Mesendoderm (in vitro differentiated cells): ENCODE measurements at regions not wholly inside any gene's neighbourhood (a gene's known extent, or its start where the extent isn't known, plus 50 kb on each side); places are given as distances from the start of the nearest gene placed in this dataset.

Experiments used
- DNase-seq: peaks from one replicate; pipeline ENCODE4 v3.0.0; 2013
- H2AK5ac ChIP-seq: 2 replicates; pipeline ENCODE4 v1.6.1; 2013; ENCODE audit warnings: low read length, inconsistent platforms
- H2BK120ac ChIP-seq: 2 replicates; pipeline ENCODE4 v1.6.1; 2013; ENCODE audit warnings: low read depth, mild to moderate bottlenecking, low read length, moderate library complexity, mixed read lengths
- H2BK15ac ChIP-seq: replicated peaks from 2 replicates; pipeline ENCODE4 v1.6.1; 2013; ENCODE audit warnings: low read depth, mild to moderate bottlenecking, moderate library complexity
- H2BK5ac ChIP-seq: 2 replicates; pipeline ENCODE4 v1.6.1; 2013; ENCODE audit warnings: low read length, inconsistent platforms
- H3K18ac ChIP-seq: 2 replicates; pipeline ENCODE4 v1.6.1; 2013; ENCODE audit warnings: mild to moderate bottlenecking, low read length, mixed read lengths
- H3K23ac ChIP-seq: one replicate; pipeline ENCODE4 v1.6.1; 2013; ENCODE audit warnings: low read length
- H3K27ac ChIP-seq: 2 replicates; pipeline ENCODE4 v1.5.1; 2013; ENCODE audit warnings: low read depth, mild to moderate bottlenecking, inconsistent platforms, low read length, moderate library complexity
- H3K27me3 ChIP-seq: 2 replicates; pipeline ENCODE4 v1.6.1; 2013; ENCODE audit warnings: low read length, control low read depth, mild to moderate bottlenecking, inconsistent platforms; ENCODE audit not compliant: insufficient read depth, poor library complexity
- H3K36me3 ChIP-seq: 2 replicates; pipeline ENCODE4 v1.6.1; 2013; ENCODE audit warnings: low read length, inconsistent platforms; ENCODE audit not compliant: control insufficient read depth, insufficient read depth
- H3K4ac ChIP-seq: one replicate; pipeline ENCODE4 v1.6.1; 2013; ENCODE audit warnings: low read depth, mild to moderate bottlenecking, low read length, moderate library complexity
- H3K4me1 ChIP-seq: 2 replicates; pipeline ENCODE4 v1.6.1; 2013; ENCODE audit warnings: low read depth, low read length, inconsistent platforms; ENCODE audit not compliant: control insufficient read depth
- H3K4me2 ChIP-seq: 2 replicates; pipeline ENCODE4 v1.6.1; 2013; ENCODE audit warnings: low read length
- H3K4me3 ChIP-seq: 2 replicates; pipeline ENCODE4 v1.5.1; 2013; ENCODE audit warnings: mild to moderate bottlenecking, low read length
- H3K56ac ChIP-seq: one replicate; pipeline ENCODE4 v1.6.1; 2013; ENCODE audit warnings: low read length
- H3K79me1 ChIP-seq: 2 replicates; pipeline ENCODE4 v1.6.1; 2013; ENCODE audit warnings: low read length, inconsistent platforms
- H3K79me2 ChIP-seq: 2 replicates; pipeline ENCODE4 v1.6.1; 2013; ENCODE audit warnings: mild to moderate bottlenecking, low read length; ENCODE audit not compliant: control insufficient read depth, insufficient read depth
- H3K9ac ChIP-seq: 2 replicates; pipeline ENCODE4 v1.6.1; 2013; ENCODE audit warnings: low read length, inconsistent platforms
- H4K5ac ChIP-seq: one replicate; pipeline ENCODE4 v1.6.1; 2013; ENCODE audit warnings: low read length
- H4K8ac ChIP-seq: one replicate; pipeline ENCODE4 v1.6.1; 2013; ENCODE audit warnings: low read depth, mild to moderate bottlenecking, control low read depth, low read length, moderate library complexity
- WGBS: extraction: QIAGEN DNeasy Blood & Tissue Kit; methylation state at CpG from one replicate; pipeline ENCODE4 v1.1.7; 2013; ENCODE audit warnings: low lambda C conversion rate, missing lambda C conversion rate; ENCODE audit not compliant: insufficient coverage; ENCODE audit errors: extremely low coverage; 5-methylcytosine and 5-hydroxymethylcytosine counted together

DNA sequence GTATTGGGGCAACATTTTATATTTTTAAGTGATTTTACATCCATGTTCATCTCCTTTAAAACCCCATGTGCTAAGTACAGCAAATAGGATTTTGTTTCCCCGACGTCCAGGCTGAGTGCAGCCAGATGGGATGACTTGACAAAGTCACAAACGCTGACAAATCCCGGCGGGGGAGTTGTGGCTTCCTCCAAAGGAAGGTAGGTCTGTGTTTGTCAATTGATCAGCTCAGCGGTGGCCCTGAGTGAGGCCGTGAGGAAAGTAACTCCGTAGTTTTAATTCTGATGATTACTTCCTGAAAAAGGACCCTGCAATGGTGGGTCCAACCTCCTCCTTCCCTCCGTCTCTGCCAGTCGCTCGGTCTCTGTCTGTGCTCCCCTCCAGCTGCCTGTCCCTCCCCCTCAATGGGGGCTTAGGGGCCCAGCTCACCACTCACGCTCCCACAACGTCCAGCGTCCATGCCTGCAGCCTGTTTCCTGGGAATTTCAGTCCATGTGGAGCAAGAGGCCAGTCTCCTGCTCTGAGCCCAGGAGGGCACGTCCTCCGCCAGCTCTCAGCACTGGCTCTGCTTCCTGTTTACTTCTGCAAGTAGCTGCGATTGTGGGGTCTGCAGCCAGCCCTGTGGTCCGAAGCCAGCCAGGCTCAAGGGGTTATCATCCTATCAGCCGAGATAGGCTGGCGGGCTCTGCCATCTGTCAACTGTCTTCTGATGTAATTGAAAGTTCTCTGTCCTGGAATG lies 209.4 kb upstream of the FOXF1 start:
- Histone ChIP-seq H3K4me2 (peak overlapping the region; percentile 41), H3K36me3 (no peaks in the 10 kb centered on the region), H3K9ac (peak overlapping the region; percentile 67), H3K27me3 (no peaks in the 10 kb centered on the region), H3K23ac (peak overlapping the region; percentile 83), H4K8ac (no peak overlapping the region), H2AK5ac (no peak overlapping the region), H3K79me1 (no peaks in the 10 kb centered on the region), H4K5ac (peak overlapping the region; percentile 50), H3K4me3 (no peak overlapping the region), H2BK5ac (peak overlapping the region; percentile 95), H3K4me1 (peaks cover 10% of the 10 kb centered on the region), H3K4ac (peak overlapping the region; percentile 66), H3K56ac (peak overlapping the region; percentile 90), H2BK120ac (no peak overlapping the region), H2BK15ac (no peak overlapping the region), H3K79me2 (no peaks in the 10 kb centered on the region), H3K18ac (peak overlapping the region; percentile 23), H3K27ac (peak overlapping the region; percentile 25)
- WGBS: no CpG with 5 or more reads among the region's 20 CpGs
- DNase-seq: peak; percentile 89

DNA sequence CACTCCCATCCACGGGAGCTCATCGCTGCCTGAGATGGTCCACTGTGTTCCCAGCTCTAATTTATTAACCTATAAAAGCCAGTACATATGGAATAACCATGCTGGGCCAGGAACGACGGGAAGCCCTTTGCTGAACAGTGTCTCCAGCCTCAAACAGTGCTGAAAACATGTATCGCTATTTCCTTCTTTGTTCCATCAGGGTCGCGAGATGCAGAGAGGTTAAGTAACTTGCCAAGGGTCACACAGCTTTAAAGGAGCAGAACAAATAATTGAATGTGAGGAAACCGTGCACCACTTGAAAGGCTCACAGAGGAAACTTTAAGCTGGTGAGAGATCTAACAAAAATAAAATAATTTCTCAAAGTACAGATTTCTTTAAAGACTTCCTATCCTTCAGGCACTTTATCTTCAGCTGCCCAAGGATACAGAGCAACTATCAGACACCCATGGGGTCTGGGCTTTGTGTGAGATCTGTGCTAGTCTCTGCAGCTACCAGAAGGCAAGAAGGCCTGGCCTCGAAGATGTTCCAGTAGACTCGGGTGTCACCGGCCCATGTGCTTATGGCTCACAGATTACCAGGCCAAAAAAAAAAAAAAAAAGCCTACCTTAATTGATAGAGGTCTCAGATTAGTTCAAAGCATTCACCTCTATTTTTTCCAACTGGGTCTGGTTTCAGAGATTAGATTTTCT lies 207.8 kb upstream of the FOXF1 start:
- Histone ChIP-seq H3K36me3 (no peaks in the 10 kb centered on the region), H4K5ac (no peak overlapping the region), H4K8ac (no peak overlapping the region), H3K79me1 (no peaks in the 10 kb centered on the region), H2BK5ac (no peak overlapping the region), H3K18ac (no peak overlapping the region), H2BK120ac (no peak overlapping the region), H3K4me2 (no peak overlapping the region), H3K27me3 (no peaks in the 10 kb centered on the region), H3K27ac (no peak overlapping the region), H3K4me3 (no peak overlapping the region), H3K79me2 (no peaks in the 10 kb centered on the region), H3K4me1 (peaks cover 4% of the 10 kb centered on the region), H3K23ac (no peak overlapping the region), H3K9ac (no peak overlapping the region), H3K4ac (no peak overlapping the region), H3K56ac (no peak overlapping the region), H2AK5ac (peak overlapping the region; percentile 73), H2BK15ac (no peak overlapping the region)
- WGBS: no CpG with 5 or more reads among the region's 11 CpGs
- peak; percentile 58 for DNase-seq

DNA sequence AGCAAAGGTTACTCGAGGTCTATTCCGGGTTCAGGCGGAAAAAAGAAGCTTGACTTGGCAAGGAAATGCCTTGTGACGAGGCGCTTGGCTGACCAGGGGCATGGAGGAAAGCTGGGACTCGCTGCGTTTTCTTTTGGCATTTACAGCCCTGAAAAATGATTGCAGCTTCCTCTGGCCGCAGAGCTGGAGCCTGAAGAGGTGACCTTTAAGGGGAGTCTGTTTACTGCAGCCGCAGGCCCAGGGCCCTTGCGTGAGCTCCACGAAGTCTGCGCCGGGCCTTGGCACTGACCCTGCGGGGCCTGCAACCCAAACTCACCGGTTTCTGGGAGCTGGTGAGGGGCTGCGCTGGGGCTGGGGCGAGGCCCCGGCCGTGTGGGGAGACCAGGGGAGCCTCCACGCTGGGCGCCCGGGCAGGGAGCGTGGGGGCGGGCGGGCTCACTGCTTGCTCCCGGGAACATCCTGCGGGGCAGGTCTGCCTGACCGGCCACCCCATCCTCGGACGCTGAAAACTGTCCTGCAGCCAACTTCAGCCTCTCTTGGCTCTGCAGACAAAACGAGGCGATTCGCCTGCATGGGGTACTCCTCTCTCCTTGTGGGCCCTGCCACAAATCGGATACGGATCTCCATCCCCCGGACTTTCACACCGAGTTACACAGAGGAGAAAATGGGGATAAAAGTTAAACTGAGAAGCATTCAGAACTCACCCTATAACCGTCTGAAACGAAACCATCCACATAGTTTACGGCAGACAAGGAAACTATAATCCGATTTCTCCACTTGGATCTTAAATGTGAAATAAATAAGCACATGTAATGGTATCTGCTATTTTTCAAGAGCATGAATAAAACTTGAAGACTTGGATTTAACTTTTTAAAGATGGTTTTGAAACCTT lies 206.3 kb upstream of the FOXF1 start:
- WGBS: no CpG with 5 or more reads among the region's 41 CpGs
- H2AK5ac ChIP-seq: no peak overlapping the region
- H2BK15ac ChIP-seq: no peak overlapping the region
- no peak overlapping the region for H2BK120ac ChIP-seq
- H3K79me2 ChIP-seq: no peaks in the 10 kb centered on the region
- no peak overlapping the region for H3K18ac ChIP-seq
- H3K23ac ChIP-seq: no peak overlapping the region
- no peaks in the 10 kb centered on the region for H3K27me3 ChIP-seq
- no peak overlapping the region for H3K4me3 ChIP-seq
- DNase-seq: no peak
- H4K5ac ChIP-seq: no peak overlapping the region
- peaks cover 8% of the 10 kb centered on the region for H3K4me1 ChIP-seq
- H3K36me3 ChIP-seq: no peaks in the 10 kb centered on the region
- no peak overlapping the region for H3K27ac ChIP-seq
- no peak overlapping the region for H3K9ac ChIP-seq
- no peaks in the 10 kb centered on the region for H3K79me1 ChIP-seq
- H3K4me2 ChIP-seq: no peak overlapping the region
- H3K56ac ChIP-seq: peak overlapping the region; percentile 38
- H3K4ac ChIP-seq: no peak overlapping the region
- H4K8ac ChIP-seq: no peak overlapping the region
- H2BK5ac ChIP-seq: no peak overlapping the region

DNA sequence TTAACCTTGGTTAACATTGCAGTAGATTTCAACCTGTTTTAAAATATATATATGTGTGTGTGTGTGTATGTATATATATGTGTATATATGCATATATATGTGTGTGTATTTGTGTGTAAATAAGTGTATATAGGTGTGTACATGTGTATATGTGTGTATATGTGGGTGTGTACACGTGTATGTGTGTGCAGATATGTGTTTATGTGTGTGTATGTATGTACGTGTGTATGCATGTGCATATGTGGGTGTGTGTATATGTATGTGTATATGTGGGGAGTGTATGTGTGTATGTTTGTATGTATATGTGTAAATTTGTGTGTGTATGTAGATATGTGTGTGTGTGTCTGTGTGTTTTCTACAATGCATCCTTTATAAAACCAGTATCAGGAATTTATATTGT lies 205.5 kb upstream of the FOXF1 start:
- H3K27me3 ChIP-seq: no peaks in the 10 kb centered on the region
- no peak overlapping the region for H3K4ac ChIP-seq
- H3K56ac ChIP-seq: no peak overlapping the region
- no peak overlapping the region for H2AK5ac ChIP-seq
- DNase-seq: no peak
- H3K4me3 ChIP-seq: no peak overlapping the region
- H3K4me1 ChIP-seq: peaks cover 8% of the 10 kb centered on the region
- H3K36me3 ChIP-seq: no peaks in the 10 kb centered on the region
- no peaks in the 10 kb centered on the region for H3K79me1 ChIP-seq
- H4K5ac ChIP-seq: no peak overlapping the region
- H3K9ac ChIP-seq: no peak overlapping the region
- 100% methylated on average over 1 of the region's 2 CpGs for WGBS
- H2BK120ac ChIP-seq: no peak overlapping the region
- no peak overlapping the region for H2BK5ac ChIP-seq
- no peak overlapping the region for H3K27ac ChIP-seq
- no peak overlapping the region for H3K23ac ChIP-seq
- no peaks in the 10 kb centered on the region for H3K79me2 ChIP-seq
- no peak overlapping the region for H3K4me2 ChIP-seq
- no peak overlapping the region for H3K18ac ChIP-seq
- no peak overlapping the region for H4K8ac ChIP-seq
- H2BK15ac ChIP-seq: no peak overlapping the region

- no peak overlapping the region for H3K27ac ChIP-seq
Observed at GRCh38 chr16:86305440-86305839, 204.9 kb upstream of the FOXF1 start.

More at GRCh38 chr16:86305440-86305839, 204.9 kb upstream of the FOXF1 start:
- no peak overlapping the region for H4K5ac ChIP-seq
- H2BK120ac ChIP-seq: no peak overlapping the region
- no peaks in the 10 kb centered on the region for H3K79me2 ChIP-seq
- H3K4me3 ChIP-seq: no peak overlapping the region
- H3K4me2 ChIP-seq: no peak overlapping the region
- H3K9ac ChIP-seq: no peak overlapping the region
- peaks cover 6% of the 10 kb centered on the region for H3K4me1 ChIP-seq
- no peak overlapping the region for H3K56ac ChIP-seq
- H4K8ac ChIP-seq: no peak overlapping the region
- H3K36me3 ChIP-seq: no peaks in the 10 kb centered on the region
- H2BK5ac ChIP-seq: no peak overlapping the region
- no peaks in the 10 kb centered on the region for H3K79me1 ChIP-seq
- no peaks in the 10 kb centered on the region for H3K27me3 ChIP-seq
- DNase-seq: no peak
- no CpG with 5 or more reads among the region's 5 CpGs for WGBS
- H3K23ac ChIP-seq: no peak overlapping the region
- no peak overlapping the region for H3K4ac ChIP-seq
- H2AK5ac ChIP-seq: no peak overlapping the region
- no peak overlapping the region for H3K18ac ChIP-seq
- no peak overlapping the region for H2BK15ac ChIP-seq
